ENCODE measurements at regions not wholly inside any gene's neighbourhood (a gene's known extent, or its start where the extent isn't known, plus 50 kb on each side); places are given as distances from the start of the nearest gene placed in this dataset.

DNA sequence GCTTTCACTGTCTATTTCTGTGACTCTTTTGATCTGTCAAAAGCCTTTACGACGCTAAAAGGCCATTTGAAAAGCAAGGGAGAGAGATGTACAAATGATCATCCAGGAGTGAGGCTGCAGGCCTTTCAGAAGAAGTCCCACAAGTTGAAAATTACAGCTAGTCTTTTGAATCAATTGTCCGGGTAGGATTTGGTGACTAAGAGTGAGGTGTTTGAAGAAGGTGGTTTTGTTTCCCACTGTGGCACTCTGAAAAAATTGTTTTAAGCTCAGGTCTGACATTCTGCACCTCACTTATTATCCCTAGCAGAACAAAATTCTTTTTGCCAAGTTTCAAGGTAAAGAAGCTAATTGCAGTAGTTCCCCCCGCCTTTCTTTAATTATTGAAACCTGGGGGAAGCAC lies 50.8 kb upstream of the TMEM108 start:
- no peaks in the 10 kb centered on the region for H3K9me3 ChIP-seq
- no peak overlapping the region for H3K27ac ChIP-seq
- DNase-seq (no peak), ATAC-seq (no peak)
- TF ChIP-seq, protein P1, sequence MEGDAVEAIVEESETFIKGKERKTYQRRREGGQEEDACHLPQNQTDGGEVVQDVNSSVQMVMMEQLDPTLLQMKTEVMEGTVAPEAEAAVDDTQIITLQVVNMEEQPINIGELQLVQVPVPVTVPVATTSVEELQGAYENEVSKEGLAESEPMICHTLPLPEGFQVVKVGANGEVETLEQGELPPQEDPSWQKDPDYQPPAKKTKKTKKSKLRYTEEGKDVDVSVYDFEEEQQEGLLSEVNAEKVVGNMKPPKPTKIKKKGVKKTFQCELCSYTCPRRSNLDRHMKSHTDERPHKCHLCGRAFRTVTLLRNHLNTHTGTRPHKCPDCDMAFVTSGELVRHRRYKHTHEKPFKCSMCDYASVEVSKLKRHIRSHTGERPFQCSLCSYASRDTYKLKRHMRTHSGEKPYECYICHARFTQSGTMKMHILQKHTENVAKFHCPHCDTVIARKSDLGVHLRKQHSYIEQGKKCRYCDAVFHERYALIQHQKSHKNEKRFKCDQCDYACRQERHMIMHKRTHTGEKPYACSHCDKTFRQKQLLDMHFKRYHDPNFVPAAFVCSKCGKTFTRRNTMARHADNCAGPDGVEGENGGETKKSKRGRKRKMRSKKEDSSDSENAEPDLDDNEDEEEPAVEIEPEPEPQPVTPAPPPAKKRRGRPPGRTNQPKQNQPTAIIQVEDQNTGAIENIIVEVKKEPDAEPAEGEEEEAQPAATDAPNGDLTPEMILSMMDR (IDR thresholded peaks at IDR 0.05 in 4 of 5, conservative IDR thresholded peaks at IDR 0.05 in 1 of 5) = no peak
- TF ChIP-seq POLR2A (IDR thresholded peaks at IDR 0.05) = no peak
- H3K27me3 ChIP-seq = no peaks in the 10 kb centered on the region
- H3K4me1 ChIP-seq = peaks cover 20 to 23% of the 10 kb centered on the region in 2 donors
- in situ Hi-C loops (cut with MboI; ENCODE audit: low sequenced_read_pairs in 4 of 4) = no loop called here
- H3K36me3 ChIP-seq = no peaks in the 10 kb centered on the region
- H3K4me3 ChIP-seq = no peak overlapping the region
- intact Hi-C loops (cut with DNase I; ENCODE audit: low total_unique reads) = no loop called here

- no peaks in the 10 kb centered on the region for H3K9me3 ChIP-seq
- in situ Hi-C loops (cut with MboI; ENCODE audit: low sequenced_read_pairs in 4 of 4) = no loop called here
- ATAC-seq (peak; percentile 56 to 78), DNase-seq (peak; percentile 47 to 77)
- intact Hi-C loops (cut with DNase I; ENCODE audit: low total_unique reads) = no loop called here
- peak overlapping the region; percentile 79 to 88 (median 84) for H3K27ac ChIP-seq
- H3K4me1 ChIP-seq = peaks cover 38 to 39% of the 10 kb centered on the region in 2 donors
- TF ChIP-seq POLR2A (IDR thresholded peaks at IDR 0.05) = no peak
- TF ChIP-seq, protein P1 (IDR thresholded peaks at IDR 0.05 in 4 of 5, conservative IDR thresholded peaks at IDR 0.05 in 1 of 5) = no peak
- H3K27me3 ChIP-seq = no peaks in the 10 kb centered on the region
- H3K4me3 ChIP-seq = no peak overlapping the region
- H3K36me3 ChIP-seq = no peaks in the 10 kb centered on the region
These were observed 54.0 kb upstream of the TMEM108 start for GRCh38 chr3:132984181-132984580.

DNA sequence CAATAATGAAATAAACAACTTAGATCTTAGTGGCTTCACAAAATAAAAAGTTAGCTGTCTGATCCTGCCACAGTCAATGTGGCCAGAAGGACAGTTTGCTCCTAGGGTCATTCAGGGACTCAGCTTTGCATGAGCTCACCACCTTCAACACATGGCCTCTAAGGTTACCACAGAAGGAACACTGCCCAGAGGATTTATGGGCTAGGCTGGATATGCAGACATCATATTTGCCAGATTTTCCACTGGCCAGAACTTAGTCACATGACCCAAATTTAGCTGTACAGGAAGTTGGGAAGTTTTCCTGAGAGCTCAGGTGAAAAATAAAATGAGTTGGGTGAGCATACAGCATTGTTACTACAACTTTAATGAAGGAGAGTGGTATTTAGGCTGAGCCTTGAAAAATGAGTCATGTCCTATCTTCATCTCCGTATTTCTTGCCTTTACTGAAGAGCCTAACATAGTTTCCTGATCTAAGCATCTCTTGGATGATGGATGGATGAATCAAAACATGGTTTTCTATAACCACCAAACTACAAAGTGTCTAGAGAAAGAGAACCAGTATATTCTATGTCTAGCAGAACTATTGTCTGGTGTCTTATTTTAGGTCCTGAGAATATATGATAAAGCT lies 54.9 kb upstream of the TMEM108 start:
- no peaks in the 10 kb centered on the region for H3K9me3 ChIP-seq
- DNase-seq (peak; percentile 64 to 84), ATAC-seq (peak; percentile 96 to 98)
- H3K27me3 ChIP-seq = no peaks in the 10 kb centered on the region
- peaks cover 38 to 39% of the 10 kb centered on the region in 2 donors for H3K4me1 ChIP-seq
- TF ChIP-seq POLR2A (IDR thresholded peaks at IDR 0.05) = no peak
- TF ChIP-seq, protein P1 (IDR thresholded peaks at IDR 0.05 in 4 of 5, conservative IDR thresholded peaks at IDR 0.05 in 1 of 5) = no peak
- H3K27ac ChIP-seq = peak overlapping the region; percentile 79 to 88 (median 84)
- peak overlapping the region in 1 of 4 donors; percentile 16 for H3K4me3 ChIP-seq
- no peaks in the 10 kb centered on the region for H3K36me3 ChIP-seq
- intact Hi-C loops (cut with DNase I; ENCODE audit: low total_unique reads) = loop anchor here (1.0 to 2.0 kb wide), 3 partner anchors 58 to 590 kb away; partner anchors contain the start of genes CDV3 and NPHP3
- in situ Hi-C loops (cut with MboI; ENCODE audit: low sequenced_read_pairs in 4 of 4) = no loop called here

DNA sequence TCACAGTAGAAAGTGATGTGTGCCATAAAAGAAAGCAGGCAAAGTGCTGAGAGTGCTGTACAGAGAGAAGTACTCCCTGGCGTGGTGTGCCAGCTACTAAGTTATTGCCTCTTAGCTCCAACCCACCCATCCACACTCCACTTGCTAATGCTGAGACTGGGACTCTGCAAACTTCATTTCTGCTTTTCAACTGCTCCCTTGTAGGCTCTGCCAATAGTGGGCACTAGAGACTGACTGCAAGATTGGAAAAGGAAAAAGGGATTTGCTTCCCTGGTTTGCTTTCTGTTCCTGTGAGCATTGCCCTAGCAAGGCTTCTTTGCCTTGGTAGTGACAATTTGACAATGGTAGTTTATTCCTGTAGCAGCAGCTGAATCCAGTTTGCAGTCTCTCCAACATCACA lies 56.5 kb upstream of the TMEM108 start:
- no peak for TF ChIP-seq POLR2A (IDR thresholded peaks at IDR 0.05)
- TF ChIP-seq, protein P1 (IDR thresholded peaks at IDR 0.05 in 4 of 5, conservative IDR thresholded peaks at IDR 0.05 in 1 of 5) = no peak
- intact Hi-C loops (cut with DNase I; ENCODE audit: low total_unique reads) (loop anchor here (2.0 kb wide), 1 partner anchor 59 kb away; no protein-coding TSS in a partner anchor), in situ Hi-C loops (cut with MboI; ENCODE audit: low sequenced_read_pairs in 4 of 4) (no loop called here)
- Histone ChIP-seq H3K27ac (peak overlapping the region; percentile 79 to 88 (median 84)), H3K27me3 (no peaks in the 10 kb centered on the region), H3K36me3 (no peaks in the 10 kb centered on the region), H3K4me1 (peaks cover 38 to 39% of the 10 kb centered on the region in 2 donors), H3K9me3 (no peaks in the 10 kb centered on the region), H3K4me3 (no peak overlapping the region)
- ATAC-seq (no peak), DNase-seq (no peak)
